Epidermal melanocyte (primary cell): ENCODE measurements at regions not wholly inside any gene's neighbourhood (a gene's known extent, or its start where the extent isn't known, plus 50 kb on each side); places are given as distances from the start of the nearest gene placed in this dataset.
A peak's percentile ranks its signal among the peaks of the same experiment; 100 is the strongest.

Experiments used
- DNase-seq: peaks from one replicate; pipeline ENCODE4 v3.0.0; 2011; ENCODE audit warnings: low spot score; ENCODE audit not compliant: insufficient read length

DNA sequence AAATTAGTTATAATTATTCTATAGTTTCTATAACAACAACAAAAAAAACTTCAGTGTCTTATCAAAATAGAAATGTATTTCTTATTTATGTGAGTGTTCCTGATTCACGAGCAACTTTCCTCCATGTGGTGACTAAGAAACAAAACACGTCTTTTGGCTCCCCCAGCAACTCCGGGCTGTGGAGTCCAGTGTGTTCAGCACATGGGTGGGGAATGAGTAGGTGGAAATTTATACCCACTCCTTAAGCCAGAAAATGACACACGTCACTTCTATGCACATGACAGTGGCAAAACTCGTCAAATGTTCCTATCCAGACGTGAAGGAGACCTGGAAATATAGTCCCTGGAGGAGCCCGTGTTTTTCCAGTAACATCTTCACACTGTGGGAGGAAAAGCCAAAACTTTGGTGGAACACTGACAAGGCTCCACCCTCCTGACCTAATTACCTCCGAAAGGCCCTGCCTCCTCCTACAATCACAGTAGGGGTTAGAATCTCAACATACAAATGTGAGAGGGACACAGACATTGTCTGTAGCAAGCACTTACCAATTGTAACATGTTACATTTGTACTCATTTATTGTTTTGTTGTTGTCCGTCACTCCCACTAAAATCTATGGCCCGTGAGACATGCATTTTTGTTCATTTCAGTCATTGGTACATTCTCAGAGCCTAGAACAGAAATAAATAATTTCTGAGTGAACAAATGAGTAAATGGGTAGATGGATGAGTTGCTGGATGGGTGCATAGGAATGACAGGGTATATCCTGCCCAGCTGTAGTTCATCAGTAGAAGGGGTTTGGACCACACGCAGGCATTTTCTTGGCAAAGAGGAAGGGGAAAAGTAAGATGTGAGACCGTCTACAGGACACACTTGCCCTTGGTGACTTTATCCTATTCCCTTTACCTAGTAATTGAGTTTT, 605.8 kb upstream of the TENM3 start:
- DNase-seq, result no peak

DNA sequence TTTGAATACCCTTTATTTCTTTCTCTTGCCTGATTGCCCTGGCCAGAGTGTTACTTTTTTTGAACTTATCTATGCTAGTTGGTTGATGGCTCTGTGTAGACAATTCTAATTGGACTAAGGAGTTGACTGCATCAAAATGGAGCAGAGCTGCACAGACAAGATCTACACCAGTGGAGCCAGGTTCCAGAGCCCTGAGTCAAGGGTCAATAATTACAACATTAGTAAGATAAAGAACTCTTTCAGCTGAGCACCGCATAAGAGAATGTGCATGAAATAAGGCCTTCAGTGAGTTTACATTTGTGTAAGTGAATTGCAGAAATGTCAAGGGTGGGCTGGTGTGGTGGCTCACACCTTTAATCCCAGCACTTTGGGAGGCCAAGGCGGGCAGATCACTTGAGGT, 599.7 kb upstream of the TENM3 start:
- no peak for DNase-seq

DNA sequence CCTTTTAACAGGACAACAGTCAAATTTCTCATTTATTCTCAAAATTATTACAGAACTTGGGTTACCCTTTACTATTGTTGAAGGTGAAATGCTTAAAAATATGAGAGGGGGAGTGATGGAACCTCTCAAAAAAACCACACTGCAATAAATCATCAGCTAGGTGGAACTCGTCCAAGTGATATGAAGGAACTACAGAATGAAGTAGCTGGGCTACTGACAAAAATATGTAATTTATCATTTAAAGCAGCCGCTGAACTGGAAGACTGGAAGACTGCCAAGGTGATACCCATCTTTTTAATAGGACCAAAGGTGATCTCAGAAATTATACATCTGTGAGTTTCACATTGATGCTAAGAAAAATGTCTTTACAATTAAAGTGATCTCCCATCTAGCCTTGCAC, 597.7 kb upstream of the TENM3 start:
- no peak for DNase-seq

DNA sequence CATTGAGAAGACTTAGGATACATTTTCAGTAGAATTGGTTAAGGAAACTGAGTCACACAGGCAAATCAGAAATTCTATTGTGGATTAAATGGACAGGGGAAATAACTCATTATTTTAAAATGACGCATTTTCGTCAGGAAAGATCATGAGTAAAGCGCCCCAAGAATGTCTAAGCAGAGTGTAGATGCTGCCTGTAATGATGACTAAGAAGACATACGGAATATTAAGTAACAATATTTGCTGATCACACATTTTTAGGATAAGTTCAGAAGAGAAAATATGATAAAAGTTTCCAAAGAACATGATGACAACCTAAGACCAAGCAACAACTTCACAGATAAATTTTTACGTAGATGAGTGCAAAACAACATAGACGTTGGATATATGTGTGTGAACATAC, 596.3 kb upstream of the TENM3 start:
- DNase-seq, result no peak

DNA sequence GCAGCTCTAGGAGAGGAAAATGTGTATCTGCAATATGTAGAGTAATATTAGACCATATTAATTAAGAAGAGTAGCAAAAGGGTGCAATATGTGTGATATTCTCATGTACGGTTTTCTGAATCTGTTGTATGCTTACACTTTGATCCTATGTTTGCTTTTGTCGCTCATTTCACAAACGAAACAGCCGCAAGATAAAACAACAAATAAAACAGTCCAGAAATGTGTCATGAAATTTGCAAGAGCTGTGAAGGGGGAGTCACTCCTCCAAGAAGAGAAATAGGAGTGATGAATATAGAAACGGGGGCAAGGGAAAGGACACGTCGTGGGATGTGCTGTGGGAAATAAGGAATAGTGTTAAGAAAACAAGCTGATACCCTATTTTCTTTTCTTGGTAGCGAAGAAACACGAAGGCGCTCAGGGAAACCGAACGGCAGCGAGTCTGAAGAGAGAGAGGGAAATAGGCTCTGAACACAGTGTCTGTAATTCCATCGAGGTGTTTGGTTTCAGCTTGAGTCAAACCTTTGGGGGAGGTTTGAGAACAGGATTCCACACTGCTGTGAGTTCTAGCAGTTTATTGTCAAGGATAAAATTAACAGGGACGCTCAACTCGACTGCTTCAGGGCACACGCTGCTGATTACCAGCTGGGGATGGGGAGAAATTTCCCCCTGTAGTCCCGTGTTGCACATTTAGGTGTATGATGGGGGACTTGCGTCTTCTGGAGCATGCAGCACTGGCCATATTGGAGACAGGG, 595.6 kb upstream of the TENM3 start:
- no peak for DNase-seq

DNA sequence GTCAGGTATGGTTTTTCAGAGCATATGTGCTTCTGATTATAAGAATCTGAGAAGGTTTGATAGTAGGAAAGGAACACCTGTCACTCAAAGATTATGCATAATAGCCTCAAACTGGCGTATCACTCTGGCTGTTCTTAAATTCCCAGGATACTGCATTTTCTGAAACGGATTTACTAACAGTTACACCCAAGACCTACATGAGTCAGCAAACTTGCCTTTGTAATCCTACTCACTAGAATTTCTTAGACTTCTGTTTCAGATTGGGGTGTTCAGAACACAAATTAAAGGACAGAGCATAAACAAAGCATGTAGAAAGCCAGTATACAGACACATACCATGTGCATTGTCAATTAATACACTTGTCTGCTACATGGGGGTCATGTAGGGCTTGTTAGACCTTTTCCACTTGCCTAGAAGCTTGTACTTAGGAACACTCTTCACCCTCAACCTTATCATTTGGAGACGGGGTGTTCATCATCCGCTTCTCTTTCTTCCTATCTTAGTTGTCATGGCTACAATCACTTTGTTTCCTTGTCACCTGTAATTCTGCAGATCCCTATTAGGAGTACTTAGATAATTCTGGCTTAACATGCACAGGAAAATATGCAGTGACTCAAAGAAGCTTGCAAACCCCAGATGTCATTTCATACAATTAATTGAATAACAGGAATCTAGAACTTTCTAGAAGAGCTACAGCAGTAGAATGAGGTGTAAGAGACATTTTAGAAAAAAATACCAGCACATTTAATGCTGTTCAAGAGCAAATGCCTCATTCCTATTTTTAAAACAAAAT, 593.0 kb upstream of the TENM3 start:
- no peak for DNase-seq

DNA sequence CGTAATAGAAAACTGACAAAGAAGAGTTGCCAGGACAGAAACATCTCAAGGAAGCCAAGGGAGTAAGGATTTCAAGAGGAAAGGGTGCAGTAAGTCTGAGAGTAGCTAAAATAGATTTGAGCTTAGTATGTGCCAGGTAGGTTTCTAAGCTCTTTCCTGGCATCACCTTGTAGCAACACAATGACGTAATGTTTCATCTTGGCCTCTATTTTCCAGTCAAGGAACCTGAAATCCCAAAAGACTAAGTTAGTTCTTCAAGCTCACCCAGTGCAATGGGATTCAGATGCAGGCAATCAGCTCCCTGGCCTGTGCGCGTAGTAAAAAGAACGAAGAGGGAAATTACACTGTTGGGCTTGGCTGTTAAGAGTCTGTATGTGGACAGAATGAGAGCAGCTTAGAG, 586.5 kb upstream of the TENM3 start:
- no peak for DNase-seq

DNA sequence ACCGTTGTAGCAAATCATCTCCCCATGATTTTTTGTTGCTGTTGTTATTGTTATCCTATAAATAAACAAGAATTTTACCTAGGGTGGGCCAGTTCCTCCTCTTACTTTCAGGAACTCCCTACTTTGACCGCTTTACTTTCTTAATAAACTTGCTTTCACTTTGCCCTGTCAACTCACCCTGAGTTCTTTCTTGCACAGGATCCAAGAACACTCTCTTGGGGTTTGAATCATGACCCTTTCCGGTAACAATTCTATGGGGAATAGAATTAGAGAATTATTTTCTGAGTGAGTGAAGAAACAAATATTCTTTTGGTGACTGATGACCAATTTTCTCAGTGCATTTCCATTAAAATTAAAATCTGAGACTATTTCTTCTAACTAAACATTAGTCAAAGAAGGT, 584.0 kb upstream of the TENM3 start:
- no peak for DNase-seq

DNA sequence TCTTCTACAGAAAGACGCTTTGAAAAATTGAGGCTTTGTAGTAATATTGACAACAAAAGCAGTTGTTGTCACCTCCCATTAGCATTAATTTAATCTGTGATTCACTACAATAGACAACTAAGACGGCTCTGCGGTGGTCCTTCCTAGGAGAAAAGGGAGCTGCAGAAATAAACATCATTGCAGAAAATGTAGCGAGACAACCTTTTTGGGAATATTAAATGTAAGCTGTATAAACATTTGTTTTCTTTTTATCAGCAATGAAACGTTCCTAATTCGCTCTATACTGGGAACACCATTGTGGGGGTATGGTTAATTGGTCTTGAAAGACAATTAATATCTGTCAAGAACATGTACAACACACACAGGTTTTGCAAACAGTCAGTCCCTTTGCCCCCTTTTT, 583.3 kb upstream of the TENM3 start:
- no peak for DNase-seq

DNA sequence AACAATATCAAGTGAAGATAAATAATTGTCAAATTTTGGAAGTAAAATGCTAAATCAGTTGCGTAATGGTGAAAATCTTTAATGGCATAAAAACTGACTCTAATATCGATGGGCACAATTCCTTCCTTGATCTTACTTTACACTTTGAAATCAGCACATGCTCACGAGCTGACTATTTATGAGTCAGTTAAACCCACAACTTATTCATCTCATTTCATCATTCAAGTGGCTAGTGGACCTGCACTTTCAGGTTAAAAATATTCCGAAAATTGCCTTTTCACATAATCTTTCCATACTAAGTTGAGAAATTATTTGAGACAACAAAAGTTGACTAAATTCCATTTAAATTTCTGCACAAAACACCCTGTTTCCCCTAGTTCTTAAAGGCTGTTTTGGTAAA, 582.1 kb upstream of the TENM3 start:
- DNase-seq, result no peak

DNA sequence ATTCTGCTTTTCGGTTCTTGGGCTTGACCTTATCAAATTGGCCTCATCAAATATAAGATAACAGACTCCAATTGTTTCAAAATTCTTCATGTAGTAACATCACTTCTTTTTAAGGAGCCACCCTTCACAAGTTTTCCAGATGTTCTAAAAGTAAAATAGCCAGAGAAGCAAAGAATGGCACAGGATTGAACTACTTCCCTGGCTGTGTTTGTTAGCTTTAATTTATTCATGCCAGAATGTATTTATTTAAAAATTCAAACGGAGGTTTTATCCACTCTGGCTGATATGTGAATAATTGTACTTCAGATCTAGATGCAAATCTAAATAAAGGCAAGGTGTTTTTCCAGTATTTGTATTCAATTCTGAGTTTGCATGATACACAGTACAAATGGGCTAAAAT, 581.3 kb upstream of the TENM3 start:
- DNase-seq, result no peak

DNA sequence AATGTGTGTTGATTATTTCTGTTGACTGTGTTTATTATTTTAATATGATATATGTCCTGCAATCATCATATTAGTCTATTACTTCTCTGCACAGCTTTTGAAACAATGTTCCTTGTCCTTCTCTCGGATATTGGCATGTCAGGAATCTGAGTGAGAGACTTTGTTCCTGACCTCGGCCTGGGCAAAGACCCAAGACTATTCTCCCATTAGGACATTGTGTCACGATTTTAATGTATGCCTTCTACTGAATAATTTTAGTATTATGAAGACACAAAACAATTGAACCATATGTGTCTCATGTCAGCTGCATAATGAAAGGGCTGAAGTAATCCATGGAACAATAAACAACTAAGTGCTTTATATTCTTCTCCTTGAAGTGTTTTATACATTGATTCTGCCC, 580.8 kb upstream of the TENM3 start:
- no peak for DNase-seq

DNA sequence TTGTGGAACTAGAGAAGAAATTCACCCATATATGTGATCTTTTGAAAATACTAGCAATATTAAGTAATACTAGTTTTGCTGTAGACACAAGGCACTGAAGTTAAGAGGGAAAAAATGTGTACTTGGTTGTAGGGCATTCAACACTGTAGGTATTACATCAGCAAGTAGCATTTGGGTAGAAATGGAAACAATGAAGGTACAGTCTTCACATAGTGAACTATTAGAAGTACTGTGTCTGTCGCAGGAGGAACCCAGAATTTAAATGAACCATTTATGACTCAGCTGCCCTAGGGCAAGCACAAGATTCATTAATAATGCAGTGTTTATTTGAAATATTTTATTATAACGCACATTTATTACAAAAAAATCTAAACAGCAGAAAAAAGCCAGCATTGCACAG, 572.7 kb upstream of the TENM3 start:
- DNase-seq, result peak; percentile 38

DNA sequence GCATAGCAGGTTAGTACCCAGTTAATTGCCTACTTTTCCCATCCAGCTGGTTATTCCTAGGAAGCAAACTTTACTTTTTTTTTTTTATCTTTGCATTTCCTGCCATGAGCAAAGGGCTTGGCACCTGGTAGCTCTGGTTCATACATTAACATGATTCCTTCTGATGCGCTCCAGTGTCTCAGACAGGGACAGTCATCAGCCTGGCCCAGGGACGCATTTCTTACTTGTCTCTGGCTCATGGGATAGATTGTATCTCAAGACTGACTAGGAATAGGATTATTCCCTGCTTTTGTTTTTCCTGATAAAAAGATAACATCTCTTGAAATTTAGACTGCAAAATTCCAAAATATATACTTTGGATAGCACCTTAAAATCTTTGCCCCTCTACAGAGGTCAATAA, 571.5 kb upstream of the TENM3 start:
- DNase-seq, result no peak

DNA sequence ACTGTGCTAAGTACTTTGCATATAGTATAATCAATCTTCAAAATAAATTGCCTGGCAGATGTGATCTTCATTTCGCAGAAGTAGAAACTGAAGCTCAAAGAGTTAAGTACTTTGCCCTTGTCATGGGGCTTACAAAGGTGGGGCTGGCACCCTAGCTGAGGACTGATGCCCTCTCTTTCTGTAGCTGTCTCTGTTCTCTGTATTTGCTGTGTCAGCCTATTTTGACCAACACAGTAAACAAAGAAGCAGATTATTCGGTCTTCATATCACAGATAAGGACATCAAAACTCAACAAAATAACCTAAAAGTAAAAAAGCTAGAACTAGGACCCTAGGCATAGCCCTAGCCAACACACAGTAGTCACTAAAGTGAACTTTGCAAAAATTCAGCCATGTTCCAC, 570.5 kb upstream of the TENM3 start:
- DNase-seq, result no peak

DNA sequence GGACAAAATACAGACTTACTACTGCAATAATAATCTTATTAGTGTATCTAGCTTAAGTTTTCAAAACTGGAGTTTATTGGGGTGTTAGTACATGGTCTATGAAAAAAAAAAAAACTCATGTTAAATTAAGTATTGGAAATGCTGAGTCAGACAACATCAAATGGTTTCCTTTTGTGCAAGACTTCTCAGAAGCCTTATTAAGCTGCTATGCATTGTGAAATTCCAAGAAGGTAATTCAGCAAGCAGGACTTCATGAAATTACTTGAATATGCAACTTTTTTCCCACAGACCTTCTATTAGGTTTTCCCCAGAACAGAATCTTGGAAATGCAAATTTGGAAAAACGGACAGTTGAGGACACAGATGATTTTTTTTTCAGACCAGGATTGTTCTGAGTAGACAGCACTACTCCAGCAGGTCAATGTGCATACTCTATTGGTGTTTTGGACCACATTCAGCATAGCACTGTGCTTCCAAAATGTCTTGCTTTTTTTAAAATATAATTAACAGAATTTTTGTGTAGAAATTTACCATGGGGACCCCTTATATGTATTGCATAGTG, 568.8 kb upstream of the TENM3 start:
- DNase-seq, result no peak

DNA sequence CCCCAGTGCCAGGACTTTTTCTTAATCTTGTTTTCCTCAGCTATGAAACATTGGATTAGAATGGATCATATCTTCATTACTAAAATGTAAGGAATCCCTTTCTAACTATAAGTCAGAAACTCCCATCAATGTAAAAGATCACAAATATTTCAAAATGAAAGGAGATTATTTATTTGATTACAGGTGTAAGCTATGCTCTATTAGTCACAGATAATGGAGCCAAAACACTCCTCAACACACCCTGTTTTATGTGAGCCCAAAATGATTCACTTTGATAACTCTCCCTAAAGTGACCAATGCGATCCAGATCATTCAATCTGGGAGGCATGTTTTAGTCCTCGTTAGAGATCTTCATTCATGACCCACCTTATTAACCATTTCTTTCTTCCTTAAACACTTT, 566.7 kb upstream of the TENM3 start:
- no peak for DNase-seq

DNA sequence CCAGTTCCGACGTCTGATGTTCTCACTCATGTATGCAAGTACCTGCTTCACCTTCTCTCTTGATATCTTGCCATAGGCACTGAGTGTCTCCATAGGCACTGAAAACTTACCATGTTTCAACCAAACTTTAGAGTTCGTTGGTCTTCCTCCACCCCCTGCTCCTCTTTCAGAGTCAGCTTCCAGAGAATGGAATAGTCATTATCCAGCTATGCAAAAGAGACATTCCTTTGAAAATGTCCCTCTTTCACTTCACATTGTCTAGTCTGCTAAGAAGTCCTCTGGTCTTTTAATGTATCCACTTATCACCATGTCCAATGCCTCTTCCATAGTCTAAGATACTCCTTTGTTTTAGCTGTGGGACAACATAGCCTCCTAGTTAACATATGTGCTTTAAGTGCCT, 566.0 kb upstream of the TENM3 start:
- DNase-seq, result no peak

DNA sequence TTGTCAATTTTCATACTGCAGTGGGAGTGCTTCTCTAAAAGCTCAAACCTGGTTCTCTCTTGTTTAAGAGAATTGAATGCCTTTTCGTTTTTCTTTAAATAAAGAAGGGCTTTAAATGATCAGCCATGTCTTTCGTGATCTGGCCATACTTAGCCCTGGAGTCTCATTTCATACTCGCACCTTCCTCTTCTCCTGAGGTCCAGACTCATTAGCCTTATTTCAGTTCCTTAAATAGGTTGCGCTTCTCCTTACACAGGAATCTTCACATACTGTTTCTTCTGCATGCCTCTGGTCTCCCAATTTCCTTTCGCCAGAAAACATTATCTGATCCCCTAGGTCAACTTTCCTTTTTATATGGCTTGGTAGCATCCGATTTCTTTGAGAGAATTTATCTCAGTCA, 565.6 kb upstream of the TENM3 start:
- DNase-seq, result no peak

DNA sequence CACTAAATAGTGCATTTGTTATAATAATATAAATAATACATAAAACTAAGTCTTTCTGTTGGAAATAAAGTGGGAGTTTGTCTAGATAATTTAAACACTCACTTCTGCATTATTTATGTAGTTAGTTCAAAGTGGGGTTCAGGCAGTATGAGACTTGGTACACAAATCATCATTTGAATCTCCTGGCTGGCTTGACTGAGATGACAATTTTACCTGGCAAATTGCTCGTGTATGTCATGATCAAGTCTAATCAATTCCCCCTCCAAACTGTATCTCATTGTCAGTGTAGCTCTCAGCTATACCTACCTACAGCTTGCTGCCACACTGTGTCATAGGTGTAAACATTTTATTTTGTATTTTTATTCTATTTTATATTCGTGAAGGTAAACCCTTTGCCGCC, 563.4 kb upstream of the TENM3 start:
- DNase-seq, result no peak

DNA sequence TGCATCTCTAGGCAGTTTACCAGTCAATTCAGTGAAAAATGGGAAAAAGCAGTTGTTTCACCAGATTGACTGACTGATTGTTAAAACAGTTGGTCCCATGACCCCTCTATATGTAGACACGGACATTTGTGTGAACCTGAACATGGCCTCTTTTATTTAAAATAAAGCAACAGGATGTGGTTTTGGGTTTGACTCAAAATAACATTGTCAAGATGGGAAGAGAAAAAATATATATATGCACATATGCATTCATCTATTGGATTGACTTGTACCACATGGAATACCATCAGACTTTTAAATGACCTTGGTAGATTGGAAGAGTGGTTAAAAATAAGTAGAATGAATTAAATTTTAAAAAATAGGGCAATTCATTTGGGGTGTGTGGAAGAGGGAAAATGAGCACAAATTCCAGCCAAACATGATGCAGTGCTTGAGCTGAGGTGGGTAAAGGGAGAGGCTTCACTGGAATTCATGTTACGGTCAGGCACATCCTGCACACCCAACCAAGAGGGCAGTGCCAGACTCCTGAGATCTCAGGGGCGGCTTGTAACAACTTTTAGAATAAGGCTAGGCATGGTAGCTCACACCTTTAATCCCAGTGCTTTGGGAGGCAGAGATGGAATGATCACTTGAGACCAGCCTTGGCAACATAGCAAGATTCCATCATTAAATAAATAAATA, 560.7 kb upstream of the TENM3 start:
- DNase-seq, result no peak
